GM03348 (cell line): ENCODE measurements at regions not wholly inside any gene's neighbourhood (a gene's known extent, or its start where the extent isn't known, plus 50 kb on each side); places are given as distances from the start of the nearest gene placed in this dataset.
"Not testable (repeated sequence)": the region's sequence is repeated elsewhere in the genome, so short reads cannot be mapped to it uniquely, and the experiment has no call there.

ENCODE experiments used
- DNase-seq: peaks from one replicate; pipeline ENCODE4 v3.0.0; 2012; ENCODE audit warnings: low spot score

DNA sequence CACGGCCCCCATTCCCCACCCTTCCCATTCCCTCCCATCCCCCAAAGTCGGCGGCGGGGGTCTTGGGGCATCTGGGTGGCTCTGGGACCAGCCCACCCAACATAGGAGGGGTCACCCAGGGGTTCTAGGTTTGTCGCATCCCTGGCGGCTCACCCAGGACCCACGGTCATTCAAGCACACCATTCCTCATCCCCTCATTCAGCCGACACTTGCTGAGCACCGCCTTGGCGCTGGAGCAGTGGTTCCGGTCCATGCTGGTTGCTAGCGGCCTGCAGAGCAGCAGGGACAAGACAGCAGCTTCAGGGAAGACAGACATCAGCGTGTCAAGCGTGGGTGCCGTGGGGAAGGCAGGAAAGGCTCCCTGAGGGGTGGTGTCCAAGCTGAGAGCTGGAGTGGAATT, 50.5 kb upstream of the OTOS start:
- no peak for DNase-seq

DNA sequence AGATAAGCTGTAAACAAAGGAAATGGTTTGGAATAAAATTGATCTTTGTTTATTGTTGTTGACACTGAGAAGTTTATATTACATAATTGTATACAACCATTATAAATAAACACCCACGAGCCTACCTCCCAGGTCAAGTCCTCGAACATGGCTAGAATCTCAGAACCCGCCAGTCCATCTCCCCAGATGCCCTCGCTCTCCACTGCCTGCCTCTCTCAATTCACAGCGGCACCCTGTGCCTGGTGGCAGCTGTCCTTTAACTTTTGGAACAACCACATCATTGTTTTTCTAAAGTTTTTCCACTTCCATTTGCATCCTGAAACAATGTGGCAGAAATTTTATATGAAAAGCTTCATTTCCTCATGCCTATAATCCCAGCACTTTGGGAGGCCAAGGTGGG, 52.2 kb upstream of the OTOS start:
- DNase-seq: no peak

DNA sequence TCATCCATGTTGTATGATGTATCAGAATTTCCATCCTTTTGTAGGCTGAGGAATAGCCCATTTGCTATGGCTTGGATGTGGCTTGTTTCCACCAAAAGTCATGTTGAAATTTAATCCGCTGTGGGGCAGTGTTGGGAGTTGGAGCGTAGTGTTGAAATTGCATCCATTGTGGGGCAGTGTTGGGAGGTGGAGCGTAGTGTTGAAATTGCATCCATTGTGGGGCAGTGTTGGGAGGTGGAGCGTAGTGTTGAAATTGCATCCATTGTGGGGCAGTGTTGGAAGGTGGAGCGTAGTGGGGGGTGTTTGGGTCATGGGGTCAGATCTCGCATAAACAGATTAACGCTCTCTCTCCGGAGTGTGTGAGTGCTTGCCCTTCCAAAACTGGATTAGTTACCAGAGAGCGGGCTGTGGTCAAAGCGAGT, 53.9 kb upstream of the OTOS start:
- DNase-seq: not testable (repeated sequence)

DNA sequence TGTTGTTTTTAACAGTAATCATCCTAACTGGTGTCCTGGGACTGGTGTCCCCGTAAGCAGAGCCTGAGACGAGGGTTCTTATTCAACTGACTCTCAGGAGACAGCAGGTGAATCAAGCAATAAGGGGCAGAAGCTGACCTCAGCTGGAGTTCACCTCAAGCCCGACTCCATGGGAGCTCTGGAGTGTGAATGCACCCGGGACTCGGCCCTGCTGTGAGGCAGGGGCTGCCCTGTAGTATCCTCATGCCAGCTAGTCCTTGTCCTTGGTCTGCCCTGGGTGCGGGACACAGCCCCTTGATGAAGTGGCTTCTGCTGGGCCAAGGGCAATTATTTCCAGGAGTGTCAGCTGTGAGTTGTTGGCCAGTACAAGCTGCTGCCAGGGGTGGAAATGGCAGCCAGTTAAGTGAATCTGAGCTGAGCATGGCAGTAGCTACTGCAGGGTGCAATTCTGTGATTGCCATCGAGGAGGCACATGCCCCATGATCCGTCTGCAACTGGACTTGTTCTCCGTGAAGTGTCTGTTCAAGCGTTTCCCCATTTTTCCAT, 54.9 kb upstream of the OTOS start:
- DNase-seq: no peak

DNA sequence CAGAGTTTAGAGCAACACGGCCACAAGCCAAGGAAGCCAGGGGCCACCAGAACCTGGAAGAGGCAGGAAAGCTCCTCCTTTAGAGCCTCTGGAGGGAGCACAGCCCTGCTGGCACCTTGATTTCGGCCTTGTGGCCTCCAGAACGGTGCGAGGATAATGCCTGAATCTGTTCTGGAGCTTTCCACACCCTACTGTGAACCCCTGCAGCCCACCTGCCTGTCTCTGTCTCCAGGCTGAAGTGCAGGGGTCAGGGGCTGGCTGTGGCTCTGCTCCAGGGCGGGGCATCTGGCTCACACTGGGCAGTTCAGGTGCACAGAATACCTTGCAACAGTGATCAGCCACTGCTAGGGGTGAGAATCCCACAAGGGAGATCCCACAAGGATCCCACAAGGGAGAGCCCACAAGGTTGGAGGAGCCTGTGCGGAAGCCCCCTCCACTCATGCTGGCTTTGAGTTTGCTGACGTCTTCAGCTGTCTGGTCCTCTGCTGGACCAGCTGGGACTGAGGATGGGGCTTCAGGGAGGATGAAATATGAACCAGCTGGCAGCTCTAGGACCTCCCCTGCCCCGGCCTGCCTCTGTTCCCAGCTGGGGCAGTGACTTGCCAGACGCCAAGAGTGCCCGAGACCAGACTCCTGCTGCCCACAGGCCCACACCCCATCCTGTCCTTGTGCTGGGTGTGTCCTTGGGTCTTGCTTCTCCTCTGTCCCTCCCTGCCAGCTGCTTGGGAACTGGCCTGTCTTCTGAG, 56.4 kb upstream of the OTOS start:
- DNase-seq: no peak

- DNase-seq: no peak
These were observed 57.1 kb upstream of the OTOS start for GRCh38 chr2:240197462-240198139.

GRCh38 chr2:240198226-240198625, 57.8 kb upstream of the OTOS start:
- no peak for DNase-seq

GRCh38 chr2:240199133-240199870, 58.8 kb upstream of the OTOS start:
- no peak for DNase-seq

- no peak for DNase-seq
These were observed 60.0 kb upstream of the OTOS start for GRCh38 chr2:240200230-240201051.

- no peak for DNase-seq
These were observed 61.4 kb upstream of the OTOS start for GRCh38 chr2:240201866-240202265.

DNA sequence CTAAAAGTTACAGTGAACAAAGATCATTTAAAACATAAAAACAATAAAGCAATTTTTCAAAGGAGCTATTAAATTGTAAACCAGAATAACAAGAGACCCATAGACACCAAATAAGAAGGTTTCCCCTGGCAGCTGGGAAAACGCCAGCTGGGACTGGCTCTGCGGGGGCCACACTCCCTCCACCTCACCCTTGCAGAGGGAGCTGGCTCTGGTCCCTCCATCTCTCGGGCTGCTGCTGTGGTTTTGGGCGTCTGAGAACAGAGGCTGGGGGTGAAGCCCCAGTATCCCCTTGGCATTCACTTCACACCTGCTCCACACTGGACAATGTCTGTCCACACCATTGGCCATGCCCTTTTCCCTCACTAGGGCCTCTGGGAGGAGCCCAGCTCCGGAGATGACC, 62.1 kb upstream of the OTOS start:
- no peak for DNase-seq

DNA sequence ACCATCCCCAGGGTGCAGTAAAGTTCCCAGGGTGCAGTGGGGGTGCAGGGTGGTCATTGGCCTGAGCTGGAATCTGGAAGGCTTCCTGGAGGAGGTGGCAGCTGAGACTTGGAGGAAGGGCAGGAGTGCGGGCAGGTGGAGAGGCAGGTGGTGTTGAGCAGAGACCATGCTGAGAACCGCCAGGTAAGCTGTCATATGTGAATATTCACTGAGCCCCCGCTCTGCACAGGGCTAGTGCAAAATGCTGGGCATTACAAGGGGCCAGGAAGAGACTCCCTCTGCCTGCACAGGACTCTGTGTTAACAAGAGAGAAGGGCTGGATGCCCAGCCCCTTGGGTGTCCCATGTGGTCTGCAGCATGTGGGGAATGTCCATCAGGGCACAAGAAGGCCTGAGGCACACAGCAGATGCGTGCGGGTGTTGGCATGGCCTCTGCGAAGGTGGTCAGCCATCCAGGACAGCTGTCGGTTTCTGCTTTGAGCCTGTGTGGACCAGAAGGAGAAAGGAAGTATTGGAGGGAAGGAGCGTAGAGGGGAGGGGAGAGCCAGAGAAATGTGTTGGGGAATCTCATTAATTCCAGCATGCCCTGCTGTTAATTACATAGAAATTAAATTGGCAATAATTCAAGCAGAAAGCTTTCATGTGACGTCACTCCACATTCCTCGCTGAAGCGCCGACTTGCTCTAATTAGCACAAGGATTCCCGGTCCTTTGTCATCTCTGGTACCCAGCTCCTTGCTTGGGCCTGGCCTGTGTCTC, 62.8 kb upstream of the OTOS start:
- DNase-seq: no peak

- DNase-seq: no peak
These were observed 63.4 kb upstream of the OTOS start for GRCh38 chr2:240203788-240204270.

GRCh38 chr2:240204431-240205276, 64.2 kb upstream of the OTOS start:
- no peak for DNase-seq

DNA sequence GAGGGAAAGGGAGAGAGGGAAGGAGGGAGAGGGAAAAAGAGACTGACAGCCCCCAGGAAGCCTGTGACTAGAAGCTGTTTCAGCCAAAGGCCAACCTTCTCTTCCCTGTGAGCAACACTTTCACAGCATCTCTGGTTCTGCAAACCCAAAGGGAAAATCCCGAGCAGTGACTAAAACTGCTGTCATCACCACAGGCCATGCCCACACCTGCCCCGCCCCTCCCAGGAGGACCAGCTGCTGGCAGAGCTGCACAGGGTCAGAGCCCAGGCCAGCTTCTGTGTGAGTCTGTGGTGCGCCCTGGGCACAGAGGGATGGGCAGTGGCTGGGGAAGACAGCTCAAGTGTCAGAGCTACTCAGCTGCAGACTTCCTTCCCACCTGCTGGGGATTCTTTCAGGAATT, 64.9 kb upstream of the OTOS start:
- DNase-seq: peak; percentile 60

- DNase-seq: no peak
These were observed 65.3 kb upstream of the OTOS start for GRCh38 chr2:240205772-240206171.

DNA sequence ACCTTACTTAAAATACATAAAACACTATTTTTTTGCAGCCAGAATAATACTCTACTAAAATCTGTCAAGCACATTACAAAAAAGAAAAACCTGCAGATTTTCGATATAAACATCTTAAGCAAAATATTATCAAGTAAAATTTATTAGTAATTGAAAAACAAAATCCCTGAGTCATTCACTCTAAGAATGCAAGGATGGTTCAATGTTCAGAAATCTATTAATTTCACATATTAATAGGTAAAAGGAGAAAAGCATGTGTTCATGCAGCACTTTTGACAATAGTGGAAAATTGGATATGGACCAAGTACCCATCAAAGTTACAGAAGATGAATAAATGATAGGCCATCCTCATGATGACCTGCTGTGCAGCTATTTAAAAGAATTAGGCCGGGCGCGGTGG, 66.2 kb upstream of the OTOS start:
- DNase-seq: no peak

DNA sequence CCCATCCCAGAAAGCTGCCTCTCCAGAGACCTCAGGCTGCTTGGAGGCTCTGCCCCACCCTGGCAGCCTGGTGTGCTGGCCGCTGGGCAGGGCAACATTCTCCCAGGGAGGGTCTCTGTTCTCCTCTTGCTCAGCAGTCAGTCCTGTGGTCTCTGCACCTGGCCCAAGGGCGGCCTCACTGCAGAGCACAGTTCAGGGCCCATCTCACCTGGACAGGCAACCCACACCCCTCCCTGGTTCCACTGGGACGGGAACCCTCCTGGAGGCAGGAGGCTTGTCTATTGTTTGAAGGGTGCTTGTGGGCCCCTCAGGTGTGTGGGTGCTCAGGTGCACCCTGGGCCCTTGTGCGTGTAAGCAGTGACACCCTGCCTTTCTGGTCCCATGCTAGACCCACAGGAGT, 67.2 kb upstream of the OTOS start:
- DNase-seq: no peak

GRCh38 chr2:240208096-240208495, 67.6 kb upstream of the OTOS start:
- DNase-seq: no peak

GRCh38 chr2:240208631-240209211, 68.3 kb upstream of the OTOS start:
- DNase-seq: no peak
